ENCODE measurements at regions not wholly inside any gene's neighbourhood (a gene's known extent, or its start where the extent isn't known, plus 50 kb on each side); places are given as distances from the start of the nearest gene placed in this dataset.

DNA sequence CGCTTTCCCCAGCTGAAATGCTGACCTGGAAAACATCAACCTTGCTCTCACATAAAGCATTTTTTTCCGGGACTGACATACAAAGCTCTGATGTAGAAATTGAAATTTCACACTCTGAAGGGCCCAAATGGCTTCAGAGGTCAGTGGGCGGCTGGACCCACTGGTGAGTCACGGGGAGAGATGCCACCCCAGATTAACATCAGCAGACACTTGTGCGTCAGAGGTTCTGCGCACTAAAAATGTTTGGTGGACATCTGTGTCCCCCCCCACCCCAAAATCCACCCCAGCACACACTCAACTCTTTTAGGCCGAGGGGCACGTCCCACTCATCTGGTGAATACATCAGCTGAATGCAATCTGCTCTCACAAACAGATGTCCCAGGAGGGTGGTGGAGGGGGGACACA lies 208.9 kb downstream of the ASB1 start:
- DNase-seq (ENCODE audit: low read depth): no peak

DNA sequence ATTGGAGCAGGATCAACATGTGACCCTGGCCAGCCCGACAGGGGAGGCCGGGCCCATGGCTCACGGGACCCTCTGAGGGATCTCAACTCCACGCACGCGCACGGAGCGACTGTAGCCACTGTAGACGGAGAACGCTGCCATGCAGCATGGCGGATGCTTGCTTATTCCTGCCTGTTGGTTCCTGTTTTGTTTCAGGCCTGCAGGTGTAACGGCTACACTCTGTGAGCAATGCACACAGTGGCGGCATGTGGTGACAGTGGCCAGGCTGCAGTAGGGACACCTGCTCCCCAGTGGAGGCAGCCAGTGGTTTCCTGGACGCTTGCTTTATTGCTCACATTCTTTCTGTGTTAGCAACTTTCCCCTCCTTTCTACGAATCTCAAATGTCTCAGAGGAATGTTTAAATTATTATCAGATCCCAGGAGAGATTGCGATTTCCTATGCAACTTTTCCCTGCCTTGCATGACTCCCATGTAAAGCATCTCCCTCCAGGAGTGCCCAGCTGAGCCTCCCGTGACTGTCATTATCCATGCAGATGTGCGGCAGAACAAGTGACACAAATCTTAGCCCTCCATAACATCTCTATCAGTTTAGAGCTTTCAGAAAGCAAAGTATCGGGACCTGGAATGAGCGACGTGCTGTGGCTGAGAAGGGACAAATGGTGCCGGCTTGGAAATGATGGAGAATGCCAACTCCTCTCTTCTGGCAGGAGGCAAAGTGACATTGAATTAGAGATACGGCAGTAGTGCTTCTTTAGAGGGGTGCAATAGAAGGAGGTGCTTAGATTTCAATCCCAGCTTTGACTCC lies 209.7 kb downstream of the ASB1 start:
- no peak for DNase-seq (ENCODE audit: low read depth)

DNA sequence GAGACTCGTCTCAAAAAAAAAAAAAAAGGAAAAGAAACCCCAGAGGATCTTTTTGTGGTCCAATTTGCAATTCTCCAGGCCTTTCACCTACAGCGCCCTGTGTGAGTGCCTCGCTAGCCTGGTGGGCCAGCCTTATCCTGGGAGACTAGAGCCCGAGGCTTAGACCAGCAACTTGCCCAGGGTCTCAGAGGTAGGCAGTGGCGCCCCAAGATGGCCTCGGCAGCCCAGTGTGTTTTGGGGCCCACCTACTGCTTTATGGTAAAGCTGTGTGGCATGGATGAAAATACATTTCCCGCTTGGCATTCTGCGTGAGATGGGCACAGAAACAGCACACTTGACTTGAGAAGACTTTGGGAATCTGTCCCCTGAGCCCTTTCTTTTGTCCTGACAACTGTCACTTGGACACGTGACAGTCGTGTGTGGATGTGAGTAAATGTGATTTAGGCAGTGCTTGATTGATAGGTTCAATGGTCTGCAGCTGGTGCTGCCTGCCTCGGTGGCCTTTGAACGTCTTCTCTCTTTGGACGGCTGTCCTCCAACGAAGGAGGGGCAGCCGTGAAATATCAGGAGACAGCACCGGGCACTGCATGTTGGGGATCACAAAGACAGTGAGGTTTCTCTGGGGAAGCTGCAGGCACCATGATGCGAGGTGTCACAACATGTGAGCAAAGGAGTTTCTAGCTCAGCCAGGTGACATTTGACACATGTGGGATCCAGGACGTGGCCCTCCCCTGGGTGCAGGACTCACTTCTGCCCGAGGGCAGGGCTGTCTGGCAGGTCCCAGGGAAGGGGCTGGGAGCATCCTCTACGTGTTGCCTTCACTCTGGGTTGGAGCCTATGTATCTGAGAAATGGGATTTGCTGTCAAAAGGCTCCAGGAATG lies 209.5 kb upstream of the TWIST2 start:
- no peak for DNase-seq (ENCODE audit: low read depth)

DNA sequence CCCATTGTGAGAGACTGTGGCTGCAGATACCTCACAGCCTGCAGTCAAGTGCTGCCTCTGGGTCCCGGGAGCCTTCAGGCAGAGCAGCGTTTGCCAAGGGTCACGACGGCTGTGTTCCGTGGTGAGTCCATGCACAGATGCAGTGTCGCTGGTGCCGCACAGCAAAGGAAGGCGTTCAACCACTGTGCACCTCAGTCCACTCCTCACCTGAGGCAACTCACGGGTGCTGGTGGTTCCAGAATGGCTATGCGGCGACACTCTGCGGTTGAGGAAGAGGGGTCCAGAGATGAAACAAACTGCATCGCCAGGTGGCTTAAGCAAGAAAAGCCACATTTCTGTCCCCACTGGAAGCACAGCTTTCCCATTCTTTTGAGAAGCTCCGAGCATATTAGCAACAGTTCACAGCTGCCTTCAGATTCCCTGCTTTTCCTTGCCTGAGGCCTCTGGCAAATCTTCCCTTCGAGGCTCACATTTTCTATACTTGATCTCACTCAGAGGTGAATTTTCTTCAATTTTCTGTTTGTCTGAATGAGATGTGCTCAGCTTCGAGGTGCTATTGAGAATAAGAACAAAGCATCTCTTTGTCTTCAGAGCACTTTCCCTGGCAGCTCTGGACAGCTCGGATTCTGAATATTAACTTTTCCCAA lies 208.8 kb upstream of the TWIST2 start:
- no peak for DNase-seq (ENCODE audit: low read depth)

DNA sequence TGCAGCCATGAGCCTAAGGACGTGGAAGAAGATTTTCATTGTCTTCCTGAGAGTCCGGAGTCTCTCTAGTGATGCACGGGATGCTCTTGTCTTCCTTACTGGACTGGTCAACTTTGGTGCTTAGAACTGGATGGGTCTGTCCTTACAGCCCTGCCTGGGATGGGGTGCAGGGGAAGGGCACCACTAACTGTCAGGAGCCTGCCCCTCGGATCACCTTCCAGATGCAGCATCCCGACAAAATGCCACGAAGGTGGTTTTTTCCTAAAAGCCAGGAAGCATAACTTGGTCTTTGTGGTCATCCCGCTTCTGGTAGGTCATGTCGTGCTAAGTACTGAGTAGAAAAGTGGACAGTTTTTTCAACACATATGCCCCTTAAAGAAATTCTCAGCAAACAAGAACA lies 207.4 kb upstream of the TWIST2 start:
- no peak for DNase-seq (ENCODE audit: low read depth)

DNA sequence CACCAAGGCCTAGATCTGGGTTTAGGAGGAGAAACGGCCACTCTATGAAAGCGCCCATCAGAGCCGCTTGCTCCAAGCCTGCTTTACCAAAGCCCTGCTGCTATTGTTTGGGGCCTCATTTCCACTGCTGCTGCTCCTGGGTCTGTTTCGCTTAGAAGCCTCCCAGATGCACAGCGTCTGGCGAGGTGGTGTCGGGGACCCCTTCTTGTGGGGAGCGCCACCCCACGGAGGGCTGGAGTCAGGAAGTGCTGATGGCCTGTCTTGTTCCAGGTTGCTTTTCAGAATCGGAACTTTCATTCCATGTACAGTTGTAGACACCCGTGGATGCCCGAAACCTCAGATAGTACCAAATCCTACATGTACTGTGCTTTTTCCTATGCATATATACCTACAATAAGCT lies 204.9 kb upstream of the TWIST2 start:
- DNase-seq (ENCODE audit: low read depth): no peak

DNA sequence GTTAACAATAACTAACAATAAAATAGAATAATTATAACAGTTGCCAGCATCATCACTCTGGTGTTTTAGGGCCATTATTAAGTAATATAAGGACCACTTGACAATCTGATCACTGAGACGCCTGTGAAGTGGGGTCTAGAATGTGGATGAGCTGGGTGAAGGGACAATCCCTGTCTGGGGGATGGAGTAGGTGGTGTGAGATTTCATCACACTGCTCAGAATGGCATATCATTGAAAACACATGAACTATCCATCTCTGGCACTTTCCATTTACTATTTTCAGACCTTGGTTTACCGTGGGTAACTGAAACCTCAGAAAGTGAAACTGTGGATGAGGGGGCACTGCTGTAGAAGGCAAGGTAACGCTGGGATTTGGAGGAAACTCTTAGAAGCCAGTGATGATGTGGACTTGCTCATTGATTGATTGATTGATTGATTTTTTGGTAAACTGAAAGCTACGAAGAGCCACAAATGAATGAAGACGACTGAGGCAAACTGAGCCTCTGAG lies 204.4 kb upstream of the TWIST2 start:
- no peak for DNase-seq (ENCODE audit: low read depth)

DNA sequence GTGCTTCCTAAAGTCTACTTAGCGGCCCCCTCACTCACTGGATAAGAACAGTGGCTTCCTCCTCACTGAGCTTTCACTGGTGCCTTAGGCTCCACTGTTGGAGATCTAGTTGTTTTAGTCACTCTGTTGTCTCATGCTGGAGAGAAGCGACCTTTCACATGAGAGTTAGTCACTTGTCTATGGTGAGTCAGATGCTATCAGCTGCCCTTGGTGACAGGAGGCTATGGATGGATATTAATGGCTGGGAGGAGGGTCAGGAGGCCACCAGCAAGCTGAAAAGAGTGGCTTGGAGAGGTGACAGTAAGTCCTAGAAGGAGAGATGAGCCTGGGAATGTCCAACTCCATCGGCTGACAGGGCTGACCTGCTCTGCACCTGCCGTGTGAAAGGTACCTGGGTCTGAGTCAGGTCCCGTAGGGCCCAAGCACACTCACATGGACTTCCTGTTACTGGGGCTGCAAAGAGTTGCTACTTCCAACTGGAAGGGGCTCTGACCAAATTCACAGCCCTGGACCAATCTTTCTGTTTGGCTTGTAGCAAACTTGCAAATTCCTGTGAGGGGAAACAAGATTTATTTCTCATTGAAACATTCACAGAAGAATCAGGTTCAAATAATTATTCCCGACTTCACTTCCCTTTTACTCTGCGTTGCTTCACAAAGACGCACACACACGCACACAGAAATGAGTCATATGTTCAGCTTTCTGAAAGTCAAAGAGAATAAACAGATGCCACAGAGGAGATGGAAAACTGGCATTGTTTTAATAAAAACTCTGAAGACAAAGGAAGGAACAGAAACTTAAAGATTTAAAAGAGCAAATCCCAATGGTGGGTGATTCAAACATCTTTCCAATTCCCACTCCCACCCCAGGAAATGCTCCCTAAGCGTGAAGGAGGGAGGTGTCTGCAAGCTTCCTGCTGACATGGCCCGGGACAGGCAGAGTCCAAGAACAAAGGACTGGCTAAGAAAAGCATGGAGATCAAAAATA lies 203.5 kb upstream of the TWIST2 start:
- no peak for DNase-seq (ENCODE audit: low read depth)

DNA sequence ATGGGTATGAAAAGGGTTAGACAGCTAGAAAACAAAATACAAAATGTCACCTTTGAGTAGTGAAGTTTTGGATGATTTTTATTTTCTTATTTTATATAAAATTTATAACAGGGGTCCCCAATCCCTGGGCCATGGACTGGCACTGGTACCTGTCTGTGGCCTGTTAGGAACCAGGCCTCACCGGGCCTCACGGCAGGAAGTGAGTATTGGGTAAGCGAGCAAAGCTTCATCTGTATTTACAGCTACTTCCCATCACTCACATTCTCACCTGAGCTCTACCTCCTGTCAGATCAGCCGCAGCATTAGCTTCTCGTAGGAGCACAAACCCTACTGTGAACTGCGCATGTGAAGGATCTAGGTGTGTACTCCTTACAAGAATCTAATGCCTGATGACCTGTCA lies 202.8 kb upstream of the TWIST2 start:
- DNase-seq (ENCODE audit: low read depth): no peak

DNA sequence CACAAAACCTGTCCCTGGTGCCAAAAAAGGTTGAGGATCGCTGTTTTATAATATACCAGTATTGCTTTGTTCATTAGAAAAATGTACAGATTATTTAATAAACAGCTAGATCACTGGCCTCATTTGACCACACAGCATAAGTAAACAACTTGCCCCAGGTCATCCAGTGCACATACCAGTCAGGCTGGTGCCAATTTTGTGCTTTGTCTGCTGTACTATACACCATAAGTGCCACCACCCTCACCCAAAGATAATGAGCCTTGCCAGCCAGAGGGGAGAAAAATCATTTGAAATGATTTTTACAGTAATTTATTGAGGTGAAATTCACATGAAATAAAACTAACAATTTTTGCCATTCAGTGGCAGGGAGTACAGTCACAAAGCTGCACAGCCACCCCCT lies 202.2 kb upstream of the TWIST2 start:
- no peak for DNase-seq (ENCODE audit: low read depth)

DNA sequence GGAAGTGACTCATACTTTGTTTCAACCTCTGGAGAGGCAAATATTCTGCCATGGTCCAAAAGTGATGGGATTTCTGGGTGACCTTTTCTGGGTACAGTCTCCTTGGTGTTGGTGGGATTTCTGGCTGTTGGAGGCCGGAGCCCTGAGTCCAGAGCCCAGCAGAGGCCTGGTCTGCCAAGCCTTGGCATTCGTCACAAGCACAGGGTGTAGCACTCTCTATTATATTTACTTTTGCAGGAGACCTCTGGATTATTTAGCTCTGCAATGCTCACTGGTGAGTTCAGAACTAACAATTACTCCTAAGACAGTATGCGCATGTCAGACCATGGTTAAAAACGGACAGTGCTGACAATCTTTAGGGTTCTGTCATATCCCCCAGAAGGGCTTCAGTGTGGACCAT lies 201.6 kb upstream of the TWIST2 start:
- no peak for DNase-seq (ENCODE audit: low read depth)

DNA sequence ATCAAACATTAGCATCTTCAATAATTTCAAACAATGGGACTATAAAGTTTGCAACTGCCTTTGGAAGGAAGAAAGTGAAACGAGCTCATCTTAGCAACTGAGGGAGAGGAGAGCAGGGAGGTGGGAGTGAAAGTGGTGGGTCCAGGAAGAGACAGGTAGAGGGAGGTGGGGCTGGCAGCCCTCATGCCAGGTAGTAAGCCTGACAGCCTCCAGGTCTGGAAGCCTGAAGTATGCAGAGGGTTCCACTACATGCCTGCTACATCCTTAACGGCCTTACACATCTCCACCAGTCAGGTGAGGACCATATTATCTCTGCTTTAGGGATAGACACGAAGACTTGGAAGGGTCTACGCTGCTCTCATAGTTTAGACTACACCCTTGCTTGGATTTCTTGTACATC lies 201.1 kb upstream of the TWIST2 start:
- DNase-seq (ENCODE audit: low read depth): no peak

DNA sequence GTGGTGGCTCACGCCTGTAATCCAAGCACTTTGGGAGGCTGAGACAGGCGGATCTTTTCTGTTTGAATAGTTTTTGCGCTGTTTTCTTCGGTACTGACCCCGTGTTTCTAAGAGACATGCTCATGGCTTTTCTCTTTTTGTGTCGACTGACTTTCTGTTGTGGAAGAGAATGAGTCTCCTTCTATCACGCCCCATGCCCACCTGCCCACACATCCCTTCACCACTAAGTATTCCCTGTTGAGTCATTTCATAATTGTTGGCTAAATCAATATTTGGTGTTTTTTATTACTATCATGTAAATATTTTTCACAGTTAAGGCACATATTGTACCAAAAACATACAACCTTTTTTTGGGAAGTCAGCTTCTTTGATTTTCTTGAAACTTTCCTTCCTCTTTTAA lies 198.8 kb upstream of the TWIST2 start:
- no peak for DNase-seq (ENCODE audit: low read depth)

DNA sequence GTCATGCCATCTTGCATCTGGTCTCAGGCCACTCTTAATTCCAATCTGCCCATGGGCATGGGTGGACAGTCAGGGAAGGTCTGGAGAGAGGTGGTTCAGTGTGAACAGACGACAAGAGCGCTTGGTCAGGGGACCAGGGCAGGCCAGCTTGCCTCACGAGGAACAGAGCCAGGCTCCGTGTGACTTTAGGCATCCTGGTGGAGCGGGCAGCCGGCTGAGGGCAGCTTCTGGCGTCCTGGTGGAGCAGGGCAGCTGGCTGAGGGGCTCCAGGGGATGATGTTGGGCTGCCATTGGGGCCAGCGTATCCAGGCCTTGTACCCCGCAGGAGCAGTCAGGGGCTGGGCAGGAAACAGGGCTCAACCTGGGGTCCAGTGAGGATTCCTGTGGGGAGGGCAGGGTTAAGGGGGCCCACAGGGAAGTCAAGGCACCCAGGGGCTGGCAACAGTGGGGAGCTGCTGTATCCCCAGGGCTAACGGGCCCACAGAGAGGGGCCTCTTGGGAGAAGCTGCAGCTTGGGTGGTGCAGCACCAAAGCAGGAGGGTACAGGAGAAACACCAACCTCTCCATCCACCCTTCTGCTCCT lies 197.9 kb upstream of the TWIST2 start:
- DNase-seq (ENCODE audit: low read depth): no peak

DNA sequence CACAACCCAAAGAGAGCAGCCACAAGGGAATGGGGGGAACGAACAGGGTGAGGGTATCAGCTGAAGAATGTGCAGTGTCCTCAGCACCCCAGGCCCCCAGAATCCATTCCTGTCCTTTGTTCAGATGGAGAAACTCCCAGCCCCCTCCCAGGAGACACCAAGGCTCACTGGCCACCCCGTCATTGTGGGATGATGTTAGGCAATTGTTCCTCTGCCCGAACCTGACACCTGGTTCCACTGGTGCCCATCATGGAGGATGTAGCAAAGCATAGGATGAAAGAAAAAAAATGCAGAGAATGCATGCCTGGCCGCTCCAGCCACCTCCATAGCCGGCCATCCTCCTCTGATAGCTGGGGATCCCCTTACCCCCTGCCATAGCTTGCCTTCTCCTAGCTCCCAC lies 197.3 kb upstream of the TWIST2 start:
- no peak for DNase-seq (ENCODE audit: low read depth)

DNA sequence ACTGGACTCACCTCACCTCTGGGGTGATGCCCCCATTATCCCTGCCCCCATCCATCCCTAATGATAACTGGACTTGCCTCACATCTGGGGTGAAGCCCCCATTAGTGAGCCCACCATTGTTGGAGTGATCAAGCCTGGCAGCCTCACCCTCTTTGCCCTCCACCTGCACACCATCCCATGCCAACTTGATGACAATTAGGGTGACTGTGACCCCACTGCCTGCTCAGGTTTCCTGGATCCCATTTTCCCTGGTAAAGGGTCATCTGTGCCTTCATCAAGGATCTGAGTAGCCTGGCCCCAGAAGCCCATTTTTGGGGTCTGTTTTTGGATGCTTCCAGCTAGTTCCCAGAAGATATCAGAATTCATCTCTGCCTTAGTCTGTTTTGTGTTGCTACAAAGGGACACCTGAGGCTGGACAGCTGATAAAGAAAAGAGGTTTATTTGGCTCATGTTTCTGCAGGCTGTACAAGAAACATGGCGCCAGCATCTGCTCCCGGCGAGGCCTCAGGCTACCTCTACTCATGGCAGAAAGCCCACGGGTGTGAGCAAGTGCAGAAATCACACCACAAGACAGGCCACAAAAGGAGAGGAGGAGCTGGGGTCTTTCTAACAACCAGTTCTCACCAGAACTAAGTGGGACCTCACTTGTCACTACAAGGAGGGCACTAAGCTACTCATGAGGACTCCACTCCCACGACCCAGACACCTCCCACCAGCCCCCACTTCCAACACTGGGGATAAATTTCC lies 196.4 kb upstream of the TWIST2 start:
- DNase-seq (ENCODE audit: low read depth): no peak

DNA sequence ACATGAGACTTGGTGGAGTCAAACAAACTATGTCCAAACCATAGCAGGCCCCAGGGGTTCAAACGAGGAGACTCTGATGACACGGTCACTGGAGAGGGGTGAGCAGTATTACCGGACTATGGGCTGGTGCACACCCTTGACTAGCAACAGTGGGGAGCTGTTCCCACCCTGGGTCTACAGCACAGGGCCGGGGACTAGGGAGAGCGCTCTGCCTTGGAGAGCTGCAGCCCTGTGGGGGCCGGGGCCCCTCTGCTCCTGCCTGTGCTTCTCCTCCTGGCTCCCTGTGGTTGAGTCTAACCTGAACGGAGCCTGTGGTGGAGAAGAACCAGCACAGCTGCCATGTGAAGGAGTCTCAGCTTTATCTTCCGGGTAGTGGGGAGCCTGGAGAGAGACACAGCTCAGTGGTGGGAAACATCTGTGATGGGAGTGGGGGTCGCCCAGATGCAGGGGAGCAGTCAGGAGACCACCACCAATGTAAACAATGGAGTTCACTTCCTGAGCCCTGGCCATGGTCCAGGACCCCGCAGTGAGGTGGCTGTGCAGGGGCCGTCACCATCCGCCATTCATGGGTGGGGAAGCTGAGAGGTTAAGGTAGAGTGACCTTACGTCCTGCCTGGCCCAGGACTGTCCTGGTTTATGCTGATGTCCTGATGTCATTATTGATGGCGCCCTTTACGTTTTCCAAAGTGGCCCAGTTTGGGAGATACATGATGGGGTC lies 195.7 kb upstream of the TWIST2 start:
- DNase-seq (ENCODE audit: low read depth): no peak

DNA sequence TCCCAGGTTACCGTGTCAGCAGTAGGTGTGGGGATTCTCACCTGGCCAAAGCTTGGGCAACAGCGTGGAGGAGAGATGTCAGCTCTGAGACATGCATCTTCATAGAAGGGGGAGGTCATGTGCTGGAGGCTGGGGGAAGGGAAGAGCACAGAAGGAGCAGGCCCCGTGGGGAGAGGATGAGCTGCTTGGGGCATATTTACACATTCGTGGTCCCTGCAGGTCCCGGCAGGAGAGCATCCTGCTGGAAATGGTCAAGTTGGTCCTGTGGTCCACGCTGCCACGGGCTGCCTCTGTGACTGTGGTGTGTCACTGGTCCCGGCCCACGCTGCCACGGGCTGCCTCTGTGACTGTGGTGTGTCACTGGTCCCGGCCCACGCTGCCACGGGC lies 195.1 kb upstream of the TWIST2 start:
- no peak for DNase-seq (ENCODE audit: low read depth)

DNA sequence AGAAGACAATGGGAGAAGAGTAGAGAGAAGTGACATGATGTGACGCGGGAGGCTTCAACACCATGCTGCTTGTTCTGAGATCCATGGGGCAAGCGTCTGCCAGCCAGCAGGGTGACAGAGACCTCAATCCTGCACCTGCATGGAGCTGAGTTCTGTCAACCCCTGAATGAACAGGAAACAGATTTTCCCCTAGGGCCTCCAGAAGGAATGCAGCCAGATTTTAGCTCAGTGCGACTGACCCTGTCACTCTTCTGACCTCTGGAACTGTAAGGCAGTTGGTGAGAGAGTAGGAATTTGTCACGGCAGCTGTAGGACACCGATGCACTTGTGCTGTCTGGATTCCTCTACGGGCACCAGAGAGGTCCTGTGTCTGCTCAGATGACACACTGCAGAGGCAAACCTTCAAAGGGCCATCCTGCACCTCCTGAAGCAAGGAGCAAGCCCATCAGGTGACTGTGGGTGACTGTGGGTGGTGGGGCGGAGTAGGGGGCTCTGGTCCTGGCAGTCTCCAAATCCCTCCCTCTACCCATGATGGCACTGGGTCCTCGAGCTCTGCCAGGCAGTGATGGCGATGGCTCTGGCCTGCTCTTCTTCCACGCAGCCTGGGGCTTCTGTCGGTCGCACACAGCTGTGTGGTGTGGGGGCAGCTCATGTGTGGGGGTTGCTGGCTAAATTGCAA lies 194.3 kb upstream of the TWIST2 start:
- no peak for DNase-seq (ENCODE audit: low read depth)

Measured in stimulated activated CD8-positive, alpha-beta memory T cell treated with anti-CD3 and anti-CD28 coated beads, Interleukin-12 subunit alpha, Interleukin-12 subunit beta, amount 100 ng/mL, for 4 hours (primary cell).